Fibroblast of skin of scalp (primary cell): ENCODE measurements at regions not wholly inside any gene's neighbourhood (a gene's known extent, or its start where the extent isn't known, plus 50 kb on each side); places are given as distances from the start of the nearest gene placed in this dataset.
A peak's percentile ranks its signal among the peaks of the same experiment; 100 is the strongest.
"Not testable (repeated sequence)": the region's sequence is repeated elsewhere in the genome, so short reads cannot be mapped to it uniquely, and the experiment has no call there.

Source experiments
- DNase-seq: peaks from one replicate; pipeline ENCODE4 v3.0.0-alpha.2; 2013

GRCh38 chr6:11323666-11324452 lies 91.4 kb upstream of the NEDD9 start:
- DNase-seq: no peak

GRCh38 chr6:11322252-11322885 lies 89.9 kb upstream of the NEDD9 start:
- no peak for DNase-seq

- no peak for DNase-seq
These were observed 88.6 kb upstream of the NEDD9 start for GRCh38 chr6:11320914-11321597.

- peak; percentile 7 for DNase-seq
These were observed 86.7 kb upstream of the NEDD9 start for GRCh38 chr6:11318835-11319813.

- DNase-seq: peak; percentile 96
These were observed 85.7 kb upstream of the NEDD9 start for GRCh38 chr6:11317885-11318771.

GRCh38 chr6:11315743-11316437 lies 83.4 kb upstream of the NEDD9 start:
- DNase-seq: peak; percentile 94

GRCh38 chr6:11313207-11313606 lies 80.7 kb upstream of the NEDD9 start:
- no peak for DNase-seq

- no peak for DNase-seq
These were observed 79.5 kb upstream of the NEDD9 start for GRCh38 chr6:11311970-11312369.

GRCh38 chr6:11309947-11310665 lies 77.6 kb upstream of the NEDD9 start:
- DNase-seq: peak; percentile 7

GRCh38 chr6:11307226-11307625 lies 74.8 kb upstream of the NEDD9 start:
- DNase-seq: no peak

GRCh38 chr6:11304946-11305345 lies 72.5 kb upstream of the NEDD9 start:
- DNase-seq: no peak

GRCh38 chr6:11299876-11300428 lies 67.5 kb upstream of the NEDD9 start:
- not testable (repeated sequence) for DNase-seq

GRCh38 chr6:11299421-11299784 lies 66.9 kb upstream of the NEDD9 start:
- DNase-seq: not testable (repeated sequence)

- DNase-seq: no peak
These were observed 66.4 kb upstream of the NEDD9 start for GRCh38 chr6:11298651-11299420.

GRCh38 chr6:11297376-11297729 lies 64.9 kb upstream of the NEDD9 start:
- DNase-seq: no peak

GRCh38 chr6:11296449-11297375 lies 64.2 kb upstream of the NEDD9 start:
- DNase-seq: no peak

GRCh38 chr6:11295969-11296368 lies 63.5 kb upstream of the NEDD9 start:
- no peak for DNase-seq

- DNase-seq: no peak
These were observed 61.8 kb upstream of the NEDD9 start for GRCh38 chr6:11294228-11294627.
